ENCODE measurements at regions not wholly inside any gene's neighbourhood (a gene's known extent, or its start where the extent isn't known, plus 50 kb on each side); places are given as distances from the start of the nearest gene placed in this dataset.

GRCh38 chr5:167051402-167051768 lies 1240.1 kb upstream of the WWC1 start:
- no peaks in the 10 kb centered on the region for H3K36me3 ChIP-seq (replicated peaks in 1 of 2; ENCODE audit: control insufficient read depth in 1 of 2, insufficient read depth in 2 of 2, low read length in 2 of 2)
- no TSS peak for BruUV-seq (replicated peaks)
- DNase-seq (ENCODE audit: low spot score) (no peak), FAIRE-seq (no peak), ATAC-seq (no peak)
- H3K9me3 ChIP-seq (ENCODE audit: low read length), result no peaks in the 10 kb centered on the region
- TF ChIP-seq RNF2 (conservative IDR thresholded peaks at IDR 0.05; ENCODE audit: low read depth), result no peak
- no peak for TF ChIP-seq RBM39 (IDR thresholded peaks at IDR 0.05; ENCODE audit: low read depth, low read length, poor library complexity, severe bottlenecking)
- no peak for TF ChIP-seq CHD2 (IDR thresholded peaks at IDR 0.05; ENCODE audit: low read depth, low read length)
- no peak for TF ChIP-seq ZBTB34 (CRISPR knock-in tag; IDR thresholded peaks at IDR 0.05)
- no peak for TF ChIP-seq GFI1 (CRISPR knock-in tag; IDR thresholded peaks at IDR 0.05; ENCODE audit: borderline replicate concordance)
- TF ChIP-seq ZFP1 (CRISPR knock-in tag; IDR thresholded peaks at IDR 0.05), result no peak
- no peak for TF ChIP-seq KDM4B (CRISPR knock-in tag; IDR thresholded peaks at IDR 0.05)
- TF ChIP-seq ZFAT (CRISPR knock-in tag; conservative IDR thresholded peaks at IDR 0.05), result no peak
- TF ChIP-seq ZNF510 (CRISPR knock-in tag; IDR thresholded peaks at IDR 0.05; ENCODE audit: low read depth), result no peak
- no peak for TF ChIP-seq SIX4 (CRISPR knock-in tag; IDR thresholded peaks at IDR 0.05)
- no peak for TF ChIP-seq ZNF878 (CRISPR knock-in tag; IDR thresholded peaks at IDR 0.05)
- no peak for TF ChIP-seq ARNT (IDR thresholded peaks at IDR 0.05)
- no peak for TF ChIP-seq PPARG (CRISPR knock-in tag; conservative IDR thresholded peaks at IDR 0.05)
- no peak for TF ChIP-seq KDM5A (IDR thresholded peaks at IDR 0.05; ENCODE audit: borderline replicate concordance, low read length)
- no peak for TF ChIP-seq ZNF891 (CRISPR knock-in tag; IDR thresholded peaks at IDR 0.05)
- no peak for TF ChIP-seq GRHL1 (CRISPR knock-in tag; conservative IDR thresholded peaks at IDR 0.05)
- no peak for TF ChIP-seq GMEB2 (CRISPR knock-in tag; IDR thresholded peaks at IDR 0.05; ENCODE audit: low read depth)
- TF ChIP-seq ZBTB2 (CRISPR knock-in tag; IDR thresholded peaks at IDR 0.05; ENCODE audit: low read depth), result no peak
- TF ChIP-seq KLF11 (CRISPR knock-in tag; IDR thresholded peaks at IDR 0.05), result no peak
- no peak for TF ChIP-seq HOXA7 (CRISPR knock-in tag; IDR thresholded peaks at IDR 0.05)
- no peak overlapping the region for H3K4me3 ChIP-seq (replicated peaks in 1 of 3; ENCODE audit: insufficient read depth in 1 of 3, low read depth in 2 of 3, low read length in 3 of 3)
- H4K20me1 ChIP-seq (ENCODE audit: insufficient read depth, low read length), result no peaks in the 10 kb centered on the region
- H3K4me1 ChIP-seq (ENCODE audit: insufficient read depth, low read length), result no peaks in the 10 kb centered on the region
- 44% methylated on average over 7 of the region's 7 CpGs for WGBS (ENCODE audit: low lambda C conversion rate)
- in situ Hi-C loops (cut with HindIII; ENCODE audit: extremely low pct_ligation_motif_present, low pct_unique_long_range_greater_than_20kb), result no loop called here
- no peak overlapping the region for H3K4me2 ChIP-seq (ENCODE audit: low read depth, low read length)
- ChIA-PET POLR2A (no interaction called here), CTCF (ENCODE audit: low intra/inter-chr PET ratio, low total read pairs) (no interaction called here)
- H3K27me3 ChIP-seq (ENCODE audit: control insufficient read depth in 1 of 2, insufficient read depth in 2 of 2, low read length in 2 of 2), result no peaks in the 10 kb centered on the region; a peak in 1 of 5 replicates
- no peak overlapping the region for H3K9ac ChIP-seq (ENCODE audit: insufficient read depth, low read depth, low read length)
- no peak overlapping the region for H3K27ac ChIP-seq (ENCODE audit: extremely low read length, insufficient read depth, low read length)
- no peak overlapping the region for H2AFZ ChIP-seq (ENCODE audit: low read length)
- H3K79me2 ChIP-seq (ENCODE audit: insufficient read depth, low read length), result no peaks in the 10 kb centered on the region
- intact Hi-C loops (cut with micrococcal nuclease; ENCODE audit: unreplicated experiment), result no loop called here
